Stimulated activated CD4-positive, alpha-beta T cell treated with anti-CD3 and anti-CD28 coated beads, Interleukin-15, amount 100 ng/mL, for 48 hours (primary cell): ENCODE measurements at regions not wholly inside any gene's neighbourhood (a gene's known extent, or its start where the extent isn't known, plus 50 kb on each side); places are given as distances from the start of the nearest gene placed in this dataset.
A peak's percentile ranks its signal among the peaks of the same experiment; 100 is the strongest.

Experiments used
- DNase-seq, 2 donors: peaks; one replicate each; pipeline ENCODE4 v3.0.0-alpha.2; 2020; ENCODE audit warnings: low read depth in 2 of 2

- DNase-seq: no peak
These were observed 635.0 kb downstream of the TBL1XR1 start for GRCh38 chr3:176562331-176562730.

- DNase-seq: no peak
These were observed 635.5 kb downstream of the TBL1XR1 start for GRCh38 chr3:176561826-176562225.

GRCh38 chr3:176554791-176555654 is 642.3 kb downstream of the TBL1XR1 start:
- DNase-seq: no peak

GRCh38 chr3:176554264-176554663 is 643.0 kb downstream of the TBL1XR1 start:
- DNase-seq: no peak

- DNase-seq: no peak
These were observed 670.3 kb downstream of the TBL1XR1 start for GRCh38 chr3:176526942-176527341.

- DNase-seq: no peak
These were observed 671.1 kb downstream of the TBL1XR1 start for GRCh38 chr3:176526225-176526624.

GRCh38 chr3:176523114-176523513 is 674.2 kb downstream of the TBL1XR1 start:
- no peak for DNase-seq

- no peak for DNase-seq
These were observed 674.8 kb downstream of the TBL1XR1 start for GRCh38 chr3:176522436-176522835.

- no peak for DNase-seq
These were observed 675.6 kb downstream of the TBL1XR1 start for GRCh38 chr3:176521531-176522175.

- peak in 1 of 2 donors; percentile 15 for DNase-seq
These were observed 683.0 kb downstream of the TBL1XR1 start for GRCh38 chr3:176514297-176514696.

GRCh38 chr3:176513604-176514003 is 683.7 kb downstream of the TBL1XR1 start:
- DNase-seq: no peak

- DNase-seq: no peak
These were observed 685.2 kb downstream of the TBL1XR1 start for GRCh38 chr3:176512037-176512436.

- DNase-seq: no peak
These were observed 687.2 kb downstream of the TBL1XR1 start for GRCh38 chr3:176510097-176510496.

- no peak for DNase-seq
These were observed 691.2 kb downstream of the TBL1XR1 start for GRCh38 chr3:176505878-176506621.

- DNase-seq: no peak
These were observed 706.2 kb downstream of the TBL1XR1 start for GRCh38 chr3:176491084-176491483.

GRCh38 chr3:176490357-176490756 is 706.9 kb downstream of the TBL1XR1 start:
- no peak for DNase-seq

- no peak for DNase-seq
These were observed 718.0 kb downstream of the TBL1XR1 start for GRCh38 chr3:176479248-176479647.

GRCh38 chr3:176469694-176470205 is 727.5 kb downstream of the TBL1XR1 start:
- DNase-seq: no peak

GRCh38 chr3:176463610-176464009 is 733.7 kb downstream of the TBL1XR1 start:
- no peak for DNase-seq

GRCh38 chr3:176447369-176447768 is 749.9 kb downstream of the TBL1XR1 start:
- no peak for DNase-seq

- DNase-seq: no peak
These were observed 755.0 kb downstream of the TBL1XR1 start for GRCh38 chr3:176442326-176442725.

GRCh38 chr3:176439729-176440128 is 757.6 kb downstream of the TBL1XR1 start:
- DNase-seq: no peak
